H1 (cell line): ENCODE measurements at regions not wholly inside any gene's neighbourhood (a gene's known extent, or its start where the extent isn't known, plus 50 kb on each side); places are given as distances from the start of the nearest gene placed in this dataset.

Experiments
- EGR1 ChIP-seq: IDR thresholded peaks from 2 replicates; pipeline ENCODE4 v1.6.1; 2011; ENCODE audit warnings: low read depth, low read length, borderline replicate concordance
- EZH2 ChIP-seq: fragments of 200-600 bp; sonication (generic); IDR thresholded peaks from 2 replicates; pipeline ENCODE4 v1.7.1; 2012; ENCODE audit warnings: low read depth, mild to moderate bottlenecking, moderate library complexity, low read length, inconsistent platforms; ENCODE audit not compliant: severe bottlenecking
- POLR2AphosphoS5 ChIP-seq: IDR thresholded peaks from 2 replicates; pipeline ENCODE4 v1.6.1; 2011; ENCODE audit warnings: low read depth, low read length

DNA sequence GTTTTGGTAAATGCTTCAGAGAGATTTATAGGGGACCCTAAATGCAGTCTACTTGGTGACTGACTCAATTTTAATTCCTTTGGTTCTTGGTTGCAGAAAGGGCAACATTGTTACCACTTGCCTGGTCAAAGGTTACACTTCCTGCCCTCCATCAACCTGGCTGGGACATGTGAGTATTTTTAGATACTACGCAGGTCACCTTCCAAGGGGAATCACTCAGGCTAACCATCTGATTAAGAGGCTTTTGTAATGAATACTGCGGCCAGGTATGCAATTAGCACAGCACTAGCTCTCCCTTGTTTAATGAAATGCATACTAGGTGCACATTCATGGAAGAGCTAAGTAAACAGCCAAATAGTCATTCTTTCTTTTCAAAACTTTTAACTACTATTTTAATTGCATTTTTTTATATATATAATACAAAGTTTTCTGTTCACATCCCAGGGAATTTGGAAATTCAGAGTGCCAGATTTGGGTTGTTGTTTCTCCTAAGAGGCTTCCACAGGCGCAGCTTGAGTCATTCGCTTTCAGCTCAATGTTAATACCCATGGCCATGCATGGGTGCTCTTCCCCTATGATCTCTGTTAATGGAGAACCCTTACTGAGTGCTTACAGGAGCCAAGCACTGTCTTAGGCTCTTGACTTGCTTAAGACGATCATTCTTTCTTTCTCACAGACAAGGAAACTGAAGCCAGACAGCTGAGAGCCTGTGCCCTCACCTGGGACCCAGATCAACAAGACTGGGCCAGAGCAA lies 152.2 kb downstream of the MTX2 start:
- TF ChIP-seq POLR2AphosphoS5, result no peak
- no peak for TF ChIP-seq EGR1
- no peak for TF ChIP-seq EZH2
